ENCODE measurements at regions not wholly inside any gene's neighbourhood (a gene's known extent, or its start where the extent isn't known, plus 50 kb on each side); places are given as distances from the start of the nearest gene placed in this dataset.

- CTCF ChIA-PET = interaction anchor here (1.0 kb wide), 1 partner anchor 134 kb away, joined by 3 read pairs; no protein-coding TSS in a partner anchor
- ATAC-seq = no peak
- no peak for DNase-seq (ENCODE audit: low read depth in 1 of 2, low spot score in 1 of 2)
- POLR2A ChIA-PET = no interaction called here
- Histone ChIP-seq H3K9me3 (no peaks in the 10 kb centered on the region), H3K4me2 (no peak overlapping the region), H3K4me1 (no peaks in the 10 kb centered on the region), H3K4me3 (no peak overlapping the region), H3K27ac (no peak overlapping the region)
- no peak for FAIRE-seq
- 21% methylated on average over 2 of the region's 2 CpGs for WGBS (ENCODE audit: missing lambda C conversion rate)
- TF ChIP-seq MAX (IDR thresholded peaks at IDR 0.05) = no peak
- no peak for TF ChIP-seq MAZ (IDR thresholded peaks at IDR 0.05; ENCODE audit: borderline replicate concordance, low read depth, low read length)
Observed at GRCh38 chr7:113797420-113798010, 121.3 kb downstream of the PPP1R3A start.

GRCh38 chr7:113796557-113796956, 122.3 kb downstream of the PPP1R3A start:
- WGBS (ENCODE audit: missing lambda C conversion rate) = 16% methylated on average over 2 of the region's 2 CpGs
- no peaks in the 10 kb centered on the region for H3K4me1 ChIP-seq
- no peak overlapping the region for H3K4me3 ChIP-seq
- TF ChIP-seq GATA3 (IDR thresholded peaks at IDR 0.05; ENCODE audit: borderline replicate concordance) = no peak
- no peak for TF ChIP-seq TFCP2L1 (CRISPR knock-in tag; IDR thresholded peaks at IDR 0.05)
- TF ChIP-seq PHF8 (IDR thresholded peaks at IDR 0.05; ENCODE audit: borderline replicate concordance, low read depth) = no peak
- no peak for TF ChIP-seq HOXB13 (CRISPR knock-in tag; IDR thresholded peaks at IDR 0.05; ENCODE audit: low read depth)
- no peak for TF ChIP-seq MAZ (IDR thresholded peaks at IDR 0.05; ENCODE audit: borderline replicate concordance, low read depth, low read length)
- no peak for TF ChIP-seq MYC (IDR thresholded peaks at IDR 0.05; ENCODE audit: borderline replicate concordance, low read length)
- no peak for TF ChIP-seq ZC3H11A (IDR thresholded peaks at IDR 0.05)
- TF ChIP-seq, protein P1, sequence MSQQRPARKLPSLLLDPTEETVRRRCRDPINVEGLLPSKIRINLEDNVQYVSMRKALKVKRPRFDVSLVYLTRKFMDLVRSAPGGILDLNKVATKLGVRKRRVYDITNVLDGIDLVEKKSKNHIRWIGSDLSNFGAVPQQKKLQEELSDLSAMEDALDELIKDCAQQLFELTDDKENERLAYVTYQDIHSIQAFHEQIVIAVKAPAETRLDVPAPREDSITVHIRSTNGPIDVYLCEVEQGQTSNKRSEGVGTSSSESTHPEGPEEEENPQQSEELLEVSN (IDR thresholded peaks at IDR 0.05; ENCODE audit: borderline replicate concordance, low read depth) = no peak
- no peak for TF ChIP-seq CEBPB (IDR thresholded peaks at IDR 0.05)
- no peak for TF ChIP-seq HOXB5 (CRISPR knock-in tag; IDR thresholded peaks at IDR 0.05)
- no peak for TF ChIP-seq SREBF2 (IDR thresholded peaks at IDR 0.05)
- ChIA-PET CTCF (no interaction called here), POLR2A (no interaction called here)
- no peak overlapping the region for H3K27ac ChIP-seq
- DNase-seq (ENCODE audit: low read depth in 1 of 2, low spot score in 1 of 2) (no peak), ATAC-seq (no peak), FAIRE-seq (no peak)
- H3K4me2 ChIP-seq = no peak overlapping the region
- H3K9me3 ChIP-seq = no peaks in the 10 kb centered on the region

DNA sequence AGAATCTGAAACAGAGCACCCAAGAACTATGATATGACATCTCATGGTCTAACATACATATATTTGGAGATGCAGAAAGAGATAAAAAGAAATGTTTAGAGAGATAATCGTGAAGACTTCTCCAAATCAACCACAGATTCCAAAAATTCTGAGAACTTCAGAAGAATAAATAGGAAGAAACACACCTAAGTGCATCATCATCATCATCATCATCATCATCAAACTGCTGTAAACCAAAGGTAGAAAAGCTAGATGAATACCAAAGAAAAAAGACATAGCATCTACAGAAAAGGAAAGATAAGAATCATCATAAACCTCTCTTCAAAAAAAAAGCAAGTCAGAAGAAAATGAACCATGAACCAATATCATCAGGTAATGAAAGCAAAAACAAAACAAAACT, 124.2 kb downstream of the PPP1R3A start:
- no peak for ATAC-seq
- TF ChIP-seq TP53 (CRISPR knock-in tag; IDR thresholded peaks at IDR 0.05) (no peak), EHMT2 (IDR thresholded peaks at IDR 0.05; ENCODE audit: low read depth) (no peak), HOXA7 (CRISPR knock-in tag; IDR thresholded peaks at IDR 0.05) (no peak), ZNF302 (CRISPR knock-in tag; IDR thresholded peaks at IDR 0.05) (no peak), ZC3H11A (IDR thresholded peaks at IDR 0.05) (no peak), HES2 (IDR thresholded peaks at IDR 0.05) (no peak), POLR2A (IDR thresholded peaks at IDR 0.05; ENCODE audit: low read length) (no peak), ELK1 (IDR thresholded peaks at IDR 0.05; ENCODE audit: low read depth, low read length) (no peak), RCOR1 (IDR thresholded peaks at IDR 0.05; ENCODE audit: low read depth, low read length) (no peak), NFE2L2 (conservative IDR thresholded peaks at IDR 0.05; ENCODE audit: low read length) (no peak), HDAC2 (IDR thresholded peaks at IDR 0.05) (no peak), KDM1A (IDR thresholded peaks at IDR 0.05; ENCODE audit: low read depth) (no peak), MAFK (IDR thresholded peaks at IDR 0.05; ENCODE audit: partially characterized antibody) (no peak), FOXS1 (CRISPR knock-in tag; IDR thresholded peaks at IDR 0.05) (no peak), HOXB5 (CRISPR knock-in tag; IDR thresholded peaks at IDR 0.05) (no peak), EP300 (IDR thresholded peaks at IDR 0.05) (no peak)
- TF ChIP-seq, protein P1 (IDR thresholded peaks at IDR 0.05; ENCODE audit: borderline replicate concordance, low read depth) = no peak
- FAIRE-seq = no peak
- 3% methylated on average over 1 of the region's 1 CpG for WGBS (ENCODE audit: missing lambda C conversion rate)
- no peak overlapping the region for H3K4me2 ChIP-seq
- ChIA-PET POLR2A (no interaction called here), CTCF (no interaction called here)
- DNase-seq (ENCODE audit: low read depth in 1 of 2, low spot score in 1 of 2) = no peak
- no peak overlapping the region for H3K27ac ChIP-seq
- H3K4me3 ChIP-seq = no peak overlapping the region
- no peaks in the 10 kb centered on the region for H3K9me3 ChIP-seq
- no peaks in the 10 kb centered on the region for H3K4me1 ChIP-seq

Data from A549 (cell line).